Ovary (tissue), 3 donors: ENCODE measurements at regions not wholly inside any gene's neighbourhood (a gene's known extent, or its start where the extent isn't known, plus 50 kb on each side); places are given as distances from the start of the nearest gene placed in this dataset.

Experiments
- EP300 ChIP-seq: sonication (generic); formaldehyde crosslinking; IDR thresholded peaks from one replicate; pipeline ENCODE4 v1.6.1; 2017; ENCODE audit warnings: antibody characterized with exemption
- POLR2A ChIP-seq: fragments of 450-650 bp; IDR thresholded peaks from one replicate; pipeline ENCODE4 v1.6.1; 2017; ENCODE audit warnings: antibody characterized with exemption, mild to moderate bottlenecking, moderate library complexity
- TF ChIP-seq, protein P1 (sequence below), 3 donors: fragments of 450-650 bp in 2 of 3; fragments of 200-600 bp in 1 of 3; IDR thresholded peaks; one replicate each; pipeline versions ENCODE4 v1.5.1 to v1.8.0; 2016 to 2022; ENCODE audit warnings: antibody characterized with exemption in 3 of 3, mild to moderate bottlenecking in 1 of 3
- donor health status: DM: no; HTN: no; CAD: no.

GRCh38 chr4:124155239-124155638, 557.3 kb downstream of the ANKRD50 start:
- TF ChIP-seq, protein P1, sequence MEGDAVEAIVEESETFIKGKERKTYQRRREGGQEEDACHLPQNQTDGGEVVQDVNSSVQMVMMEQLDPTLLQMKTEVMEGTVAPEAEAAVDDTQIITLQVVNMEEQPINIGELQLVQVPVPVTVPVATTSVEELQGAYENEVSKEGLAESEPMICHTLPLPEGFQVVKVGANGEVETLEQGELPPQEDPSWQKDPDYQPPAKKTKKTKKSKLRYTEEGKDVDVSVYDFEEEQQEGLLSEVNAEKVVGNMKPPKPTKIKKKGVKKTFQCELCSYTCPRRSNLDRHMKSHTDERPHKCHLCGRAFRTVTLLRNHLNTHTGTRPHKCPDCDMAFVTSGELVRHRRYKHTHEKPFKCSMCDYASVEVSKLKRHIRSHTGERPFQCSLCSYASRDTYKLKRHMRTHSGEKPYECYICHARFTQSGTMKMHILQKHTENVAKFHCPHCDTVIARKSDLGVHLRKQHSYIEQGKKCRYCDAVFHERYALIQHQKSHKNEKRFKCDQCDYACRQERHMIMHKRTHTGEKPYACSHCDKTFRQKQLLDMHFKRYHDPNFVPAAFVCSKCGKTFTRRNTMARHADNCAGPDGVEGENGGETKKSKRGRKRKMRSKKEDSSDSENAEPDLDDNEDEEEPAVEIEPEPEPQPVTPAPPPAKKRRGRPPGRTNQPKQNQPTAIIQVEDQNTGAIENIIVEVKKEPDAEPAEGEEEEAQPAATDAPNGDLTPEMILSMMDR (IDR thresholded peaks at IDR 0.05) = no peak
- no peak for TF ChIP-seq POLR2A
- TF ChIP-seq EP300 = no peak
